Tibial nerve (tissue), 4 donors: ENCODE measurements at regions not wholly inside any gene's neighbourhood (a gene's known extent, or its start where the extent isn't known, plus 50 kb on each side); places are given as distances from the start of the nearest gene placed in this dataset.

Experiments used
- CTCF ChIP-seq, 5 experiments: fragments of 200-600 bp in 3 of 5; fragments of 450-650 bp in 2 of 5; sonication (generic) in 3 of 5; IDR thresholded peaks; one replicate each; pipeline ENCODE4 v1.5.1; 2016 to 2019; ENCODE audit warnings: antibody characterized with exemption in 5 of 5, mild to moderate bottlenecking in 3 of 5, moderate library complexity in 2 of 5
- EP300 ChIP-seq, 2 donors: sonication (generic); formaldehyde crosslinking; IDR thresholded peaks; one replicate each; pipeline ENCODE4 v1.6.1; 2017; ENCODE audit warnings: antibody characterized with exemption in 2 of 2, mild to moderate bottlenecking in 1 of 2
- POLR2A ChIP-seq, 2 donors: fragments of 450-650 bp; IDR thresholded peaks; one replicate each; pipeline ENCODE4 v1.6.1; 2017; ENCODE audit warnings: antibody characterized with exemption in 2 of 2, mild to moderate bottlenecking in 2 of 2, moderate library complexity in 2 of 2

- TF ChIP-seq POLR2A (IDR thresholded peaks at IDR 0.05), result no peak
- no peak for TF ChIP-seq CTCF (IDR thresholded peaks at IDR 0.05)
- TF ChIP-seq EP300 (IDR thresholded peaks at IDR 0.05), result no peak
These were observed 121.3 kb upstream of the PNPLA4 start for GRCh38 chrX:8048466-8048865.
